ENCODE measurements at regions not wholly inside any gene's neighbourhood (a gene's known extent, or its start where the extent isn't known, plus 50 kb on each side); places are given as distances from the start of the nearest gene placed in this dataset.
"Not testable (repeated sequence)": the region's sequence is repeated elsewhere in the genome, so short reads cannot be mapped to it uniquely, and the experiment has no call there.

DNA sequence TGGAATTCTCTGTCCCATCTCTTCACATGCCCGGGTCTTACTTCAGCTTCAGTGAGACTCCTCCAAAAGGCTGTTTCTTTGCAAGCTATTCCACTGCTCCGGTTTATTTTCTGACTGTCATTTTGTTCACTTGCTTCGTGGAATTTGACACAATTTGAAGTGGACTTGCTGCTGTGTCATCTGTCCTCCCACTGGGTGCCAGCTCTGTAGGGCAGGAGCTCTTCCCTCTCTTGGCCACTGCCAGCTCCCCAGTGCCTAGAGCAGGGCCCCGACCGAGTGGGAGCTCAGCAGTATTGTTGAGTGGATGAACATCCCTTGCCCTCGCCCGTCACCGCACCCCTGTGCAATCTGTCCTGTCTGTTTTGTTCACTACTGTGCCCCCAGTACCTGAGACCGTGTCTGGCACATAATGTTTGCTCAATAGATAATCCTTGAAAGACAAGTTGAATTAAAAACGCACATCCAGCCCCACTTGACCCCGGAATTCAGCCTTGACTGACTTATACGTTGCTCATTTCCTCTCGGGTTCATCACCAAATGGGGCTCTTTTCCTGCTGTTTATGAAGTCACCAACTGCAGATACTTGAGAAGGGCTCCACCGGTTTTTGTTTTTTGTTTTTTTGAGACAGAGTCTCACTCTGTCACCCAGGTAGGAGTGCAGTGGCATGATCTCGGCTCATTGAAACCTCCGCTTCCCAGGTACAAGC is 170.3 kb upstream of the KCNG1 start:
- H3K4me3 ChIP-seq (ENCODE audit: low read depth, low read length), result no peak overlapping the region

DNA sequence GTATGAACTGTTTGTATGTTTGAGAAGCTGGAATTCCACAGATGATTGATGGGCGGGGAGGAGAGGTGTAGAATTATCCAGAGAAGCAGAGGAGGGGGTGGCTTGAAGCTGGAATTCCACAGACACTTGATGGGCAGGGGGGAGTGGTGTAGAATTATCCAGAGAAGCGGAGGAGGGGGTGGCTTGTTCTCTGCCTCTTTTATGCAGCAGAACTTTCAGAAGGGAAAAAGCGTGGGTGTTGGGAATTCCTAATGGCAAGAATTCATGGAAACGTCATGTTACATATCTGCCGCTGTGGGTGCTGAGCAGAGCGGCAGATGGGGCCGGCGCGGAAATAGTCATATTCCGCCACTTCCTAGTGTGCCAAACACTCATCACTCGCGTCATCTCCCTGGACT is 167.9 kb upstream of the KCNG1 start:
- H3K4me3 ChIP-seq (ENCODE audit: low read depth, low read length), result no peak overlapping the region

DNA sequence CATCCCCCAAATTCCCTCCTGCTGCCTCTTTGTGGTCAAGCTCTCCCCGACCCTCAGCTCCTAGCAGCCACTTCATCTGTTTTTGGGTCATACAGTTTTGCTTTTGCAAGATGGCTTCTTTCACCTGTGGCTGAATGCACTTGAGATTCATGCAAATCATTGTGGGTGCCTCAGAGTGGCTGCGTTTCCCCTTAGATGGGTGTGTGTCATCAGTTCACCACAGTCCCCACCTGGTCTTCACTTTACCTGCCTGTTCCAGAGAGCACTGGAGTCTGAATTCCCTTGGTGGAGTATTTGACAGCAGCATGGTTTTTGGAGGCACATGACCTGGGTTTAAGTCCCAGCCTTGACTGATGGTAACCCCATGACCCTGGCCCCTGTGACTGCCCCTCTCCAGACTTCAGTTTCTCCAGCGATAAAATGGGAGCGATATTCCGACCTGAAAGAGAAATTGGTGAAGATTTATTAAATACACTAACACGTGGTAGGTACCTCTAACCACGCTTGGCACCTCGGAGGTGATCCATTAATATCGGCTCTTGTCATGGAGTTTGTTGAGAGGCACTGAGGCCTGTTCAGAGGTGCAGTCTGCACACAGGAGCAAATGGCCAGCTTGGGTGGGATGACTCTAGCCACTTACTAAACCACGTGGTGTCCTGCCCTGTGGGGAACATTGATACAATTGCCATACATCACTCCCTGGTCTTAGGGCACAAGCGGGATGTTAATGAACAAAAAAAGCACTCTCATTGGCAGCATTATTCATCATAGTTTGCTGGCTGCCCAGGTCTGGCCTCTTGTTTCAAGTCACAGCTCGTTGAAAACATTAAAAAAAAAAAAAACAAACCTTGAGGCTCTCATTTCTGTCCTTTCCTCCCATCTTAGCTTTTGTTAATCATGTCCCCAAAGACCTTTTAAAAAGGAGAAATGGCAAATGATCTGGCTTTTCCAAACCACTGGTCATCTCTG is 167.2 kb upstream of the KCNG1 start:
- no peak overlapping the region for H3K4me3 ChIP-seq (ENCODE audit: low read depth, low read length)

DNA sequence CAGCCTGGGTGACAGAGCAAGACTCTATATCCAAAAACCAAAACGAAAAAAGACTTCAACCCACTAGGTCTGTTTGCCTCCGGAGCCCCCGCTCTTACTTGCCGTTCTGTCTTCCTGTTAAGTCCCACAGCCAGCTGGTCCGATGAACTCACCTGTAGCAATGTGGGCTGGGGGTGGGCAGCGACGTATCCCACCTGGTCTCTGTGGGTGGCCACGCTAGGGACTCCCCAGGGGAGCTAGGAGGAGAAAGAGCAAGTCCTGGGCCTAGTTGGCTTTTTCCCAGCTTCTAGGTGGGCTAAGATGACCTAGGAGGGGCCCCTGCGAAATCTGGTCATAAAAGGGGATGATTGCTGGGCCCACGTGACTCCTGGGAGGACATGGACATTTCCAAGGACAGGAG is 166.0 kb upstream of the KCNG1 start:
- H3K4me3 ChIP-seq (ENCODE audit: low read depth, low read length), result no peak overlapping the region

DNA sequence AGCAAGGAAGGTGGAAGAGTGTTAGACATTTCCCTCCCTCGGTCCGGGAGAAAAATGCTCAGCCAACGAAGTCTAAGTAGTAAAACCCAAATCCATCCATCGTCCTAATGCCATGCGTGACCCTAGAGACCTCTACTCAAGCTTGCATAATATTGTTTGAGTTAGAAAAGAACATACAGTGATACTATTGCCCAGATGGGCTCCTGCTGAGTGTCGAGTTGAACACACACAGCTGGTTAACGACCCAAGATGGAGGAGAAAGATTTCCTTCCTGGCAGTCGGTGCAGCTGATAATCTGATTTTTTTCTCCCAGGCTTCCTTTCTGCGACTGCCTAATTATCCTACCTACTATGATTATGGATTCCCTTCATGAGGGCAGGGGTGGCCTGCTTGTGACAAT is 164.4 kb upstream of the KCNG1 start:
- H3K4me3 ChIP-seq (ENCODE audit: low read depth, low read length), result no peak overlapping the region

DNA sequence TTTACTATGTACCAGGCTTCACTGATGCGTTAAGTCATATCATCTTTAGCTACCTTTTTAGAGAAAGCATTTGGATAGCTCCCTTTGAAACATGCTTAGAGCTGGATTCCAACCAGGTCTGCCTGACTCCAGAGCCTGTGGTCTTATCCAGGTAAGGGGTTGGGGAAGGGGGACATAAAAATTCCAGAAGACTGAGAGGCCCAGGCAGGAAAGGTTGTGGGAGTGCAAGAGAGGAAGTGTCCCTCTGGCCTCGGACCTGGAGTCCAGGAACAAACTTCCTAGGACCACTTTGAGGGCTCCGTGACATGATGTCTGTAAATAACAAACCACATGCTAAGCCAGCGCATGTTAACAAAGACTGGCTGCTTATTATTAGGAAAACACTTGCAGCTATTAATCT is 163.0 kb upstream of the KCNG1 start:
- no peak overlapping the region for H3K4me3 ChIP-seq (ENCODE audit: low read depth, low read length)

DNA sequence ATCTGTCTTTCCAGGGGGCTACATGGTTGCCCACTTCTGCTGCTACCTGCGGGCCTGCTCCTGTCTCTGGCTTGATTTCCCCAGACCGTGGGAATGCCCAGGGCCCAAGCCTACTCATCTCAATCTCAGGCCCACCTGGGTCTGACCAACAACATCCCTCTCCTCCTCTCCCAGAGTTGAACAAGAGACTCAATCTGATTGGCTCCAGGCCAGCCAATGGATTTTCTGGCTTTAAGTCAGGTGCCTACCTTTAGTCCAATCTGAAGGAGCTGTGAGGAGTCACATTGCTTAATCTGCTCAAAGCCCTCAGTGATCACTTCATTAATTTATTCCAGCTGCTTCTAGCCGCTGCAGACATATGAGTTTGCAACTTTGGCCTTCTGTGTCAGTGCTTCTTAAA is 162.4 kb upstream of the KCNG1 start:
- no peak overlapping the region for H3K4me3 ChIP-seq (ENCODE audit: low read depth, low read length)

DNA sequence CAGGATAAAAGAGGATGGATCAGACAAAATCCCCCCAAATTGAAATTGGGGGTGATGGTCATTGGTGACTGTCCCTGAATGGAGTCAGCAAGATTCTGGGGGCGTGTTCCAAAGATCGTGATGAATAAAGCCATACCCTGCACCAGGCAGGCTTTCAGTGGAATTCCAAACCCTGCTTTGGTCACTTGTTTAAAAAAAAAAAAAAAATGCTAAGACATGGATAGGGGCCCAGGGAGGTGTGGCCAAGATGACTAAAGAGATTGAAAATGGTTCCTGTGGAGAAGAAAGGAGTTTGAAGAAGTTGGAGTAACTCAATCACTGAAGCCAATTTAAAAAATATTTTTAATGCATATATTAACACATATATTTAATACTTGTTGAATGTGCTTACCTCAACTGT is 161.4 kb upstream of the KCNG1 start:
- no peak overlapping the region for H3K4me3 ChIP-seq (ENCODE audit: low read depth, low read length)

DNA sequence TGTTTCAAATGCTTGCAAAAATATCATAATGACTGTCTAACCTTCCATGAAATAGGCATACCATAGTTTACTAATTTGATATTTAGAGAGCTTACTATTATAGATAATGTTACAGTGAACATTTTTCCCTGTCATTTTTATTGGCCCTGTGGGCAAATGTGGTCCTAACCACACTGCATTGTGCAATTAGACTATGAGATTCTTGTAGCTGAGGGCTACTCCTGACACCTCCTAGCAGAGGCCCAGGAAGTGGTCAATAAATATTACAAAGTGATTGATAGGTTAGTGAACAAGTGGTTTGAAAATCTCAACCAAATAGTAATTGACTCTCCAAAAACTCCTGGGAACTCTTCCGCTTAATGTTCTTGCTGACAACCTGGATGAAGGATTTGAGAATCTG is 160.5 kb upstream of the KCNG1 start:
- H3K4me3 ChIP-seq (ENCODE audit: low read depth, low read length), result no peak overlapping the region

DNA sequence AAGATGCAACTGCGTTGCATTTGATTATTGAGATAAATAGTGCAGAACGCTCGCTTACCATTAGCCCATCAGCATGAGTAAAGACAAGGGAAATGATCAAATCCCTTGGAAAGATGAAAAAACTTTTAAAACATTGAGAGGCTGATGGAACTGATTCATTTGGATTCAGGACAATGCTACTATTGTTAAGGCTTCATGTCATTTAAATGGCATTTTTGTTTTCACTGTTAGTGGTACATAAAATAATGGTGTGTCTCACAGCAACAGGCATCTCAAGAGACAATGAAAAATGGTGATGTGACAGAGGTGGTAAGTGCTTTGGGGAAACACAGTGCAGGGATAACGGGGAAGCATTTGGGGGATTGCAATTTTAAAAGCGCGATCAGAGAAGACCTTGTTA is 159.7 kb upstream of the KCNG1 start:
- H3K4me3 ChIP-seq (ENCODE audit: low read depth, low read length), result no peak overlapping the region

DNA sequence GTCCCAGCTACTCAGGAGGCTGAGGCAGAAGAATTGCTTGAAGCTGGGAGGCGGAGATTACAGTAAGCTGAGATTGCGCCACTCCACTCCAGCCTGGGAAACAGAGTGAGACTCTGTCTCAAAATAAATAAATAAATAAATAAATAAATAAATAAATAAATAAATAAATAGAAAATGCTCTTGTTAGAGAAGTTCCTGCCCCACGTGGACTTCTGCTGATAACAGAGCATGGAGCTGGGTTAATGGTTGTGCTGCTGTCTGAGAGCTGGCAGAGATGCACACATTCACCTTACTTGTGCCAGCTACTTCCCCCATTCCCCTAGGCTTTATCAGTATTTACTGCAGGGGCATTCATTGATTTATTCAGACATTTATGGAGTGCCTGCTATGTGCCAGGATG is 155.2 kb upstream of the KCNG1 start:
- H3K4me3 ChIP-seq (ENCODE audit: low read depth, low read length), result no peak overlapping the region

DNA sequence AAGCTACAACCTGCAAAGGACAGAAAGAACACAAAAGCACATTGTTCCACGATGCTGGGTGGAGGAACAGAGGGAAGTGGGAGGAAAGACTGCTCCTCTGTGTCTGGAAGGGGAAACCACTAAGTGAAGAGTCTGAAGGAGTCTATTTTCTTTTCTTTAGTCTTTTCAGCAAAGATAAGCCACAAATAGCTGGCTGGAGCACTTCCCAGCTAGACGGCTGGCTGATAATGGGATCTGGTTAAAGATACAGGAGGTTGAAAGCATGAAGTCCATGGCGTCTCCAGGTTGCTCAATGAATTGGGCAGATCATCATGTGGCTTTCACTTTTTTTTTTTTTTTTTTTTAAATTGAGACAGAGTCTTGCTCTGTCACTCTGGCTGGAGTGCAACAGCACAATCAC is 154.0 kb upstream of the KCNG1 start:
- H3K4me3 ChIP-seq (ENCODE audit: low read depth, low read length), result no peak overlapping the region

DNA sequence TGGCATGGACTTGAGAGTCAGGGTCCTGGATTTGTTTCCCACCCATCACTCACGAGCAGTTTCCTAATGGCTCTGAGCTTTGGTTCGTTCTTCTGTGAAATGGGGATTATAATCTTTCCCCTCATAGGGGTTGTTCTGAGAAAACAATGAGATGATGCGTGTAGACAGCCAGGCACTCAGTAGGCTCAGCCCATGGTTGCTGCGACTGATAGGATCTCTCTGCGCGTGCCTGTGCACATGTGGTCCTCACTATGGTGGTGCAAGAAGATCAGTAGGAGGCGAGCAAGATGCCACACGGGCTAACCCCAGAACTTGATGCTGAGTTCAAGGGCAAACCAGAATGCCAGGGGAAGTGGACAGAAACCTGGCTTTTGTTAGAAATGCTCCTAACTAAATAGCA is 153.5 kb upstream of the KCNG1 start:
- H3K4me3 ChIP-seq (ENCODE audit: low read depth, low read length), result no peak overlapping the region

DNA sequence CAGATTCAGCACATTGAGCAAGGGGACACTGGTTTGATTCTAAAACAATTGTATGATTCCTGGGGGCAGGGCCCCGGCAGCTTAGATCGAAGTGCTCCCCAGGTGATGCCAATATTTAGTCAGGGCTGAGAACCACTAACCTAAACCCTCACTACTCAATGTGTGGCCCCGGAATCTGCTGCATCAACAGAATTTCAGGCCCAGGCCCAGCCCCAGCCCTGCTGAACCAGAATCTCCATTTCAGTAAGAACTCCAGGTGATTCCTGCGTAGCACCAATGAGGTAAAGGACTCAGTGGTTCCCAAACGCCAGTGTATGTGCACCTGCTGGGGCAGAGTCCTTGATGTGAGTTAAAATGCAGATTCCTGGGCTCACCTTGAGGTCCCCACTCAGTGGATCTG is 152.8 kb upstream of the KCNG1 start:
- H3K4me3 ChIP-seq (ENCODE audit: low read depth, low read length), result no peak overlapping the region

DNA sequence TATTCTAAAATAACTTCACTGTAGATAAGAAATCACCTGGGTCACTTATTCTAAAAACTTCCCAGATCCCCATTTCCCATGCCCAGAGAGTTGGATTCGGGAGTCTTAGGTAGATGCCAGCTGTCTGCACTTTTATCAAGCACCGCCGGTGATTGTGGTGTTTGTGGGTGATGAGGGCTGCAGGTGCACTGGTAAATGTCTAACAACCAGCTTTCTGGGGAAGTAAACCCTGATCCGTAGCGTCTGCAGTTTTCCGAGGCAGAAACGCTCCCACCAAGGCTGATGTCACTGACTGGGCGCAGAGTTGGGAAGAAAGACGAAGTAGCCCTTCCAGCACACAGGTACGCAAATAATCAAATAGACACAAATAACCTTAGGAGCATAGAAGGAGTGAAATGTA is 152.2 kb upstream of the KCNG1 start:
- H3K4me3 ChIP-seq (ENCODE audit: low read depth, low read length), result no peak overlapping the region

DNA sequence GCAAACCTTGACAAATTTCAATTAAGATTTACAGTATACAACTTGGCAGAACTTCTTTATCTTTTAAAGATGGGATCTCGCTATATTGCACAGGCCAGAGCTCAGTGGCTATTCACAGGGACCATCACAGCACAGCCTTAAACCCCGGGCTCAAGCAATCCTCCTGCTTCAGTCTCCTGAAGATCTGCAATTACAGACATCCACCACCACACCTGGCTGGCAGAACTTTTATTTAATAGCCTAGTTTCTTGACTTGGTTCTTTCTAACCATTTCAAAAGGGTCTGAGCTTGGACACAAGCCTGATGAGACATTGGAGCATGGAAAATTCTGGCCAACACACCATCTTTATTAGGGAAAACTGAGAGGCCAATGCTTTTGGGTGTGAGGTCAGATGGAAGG is 151.6 kb upstream of the KCNG1 start:
- no peak overlapping the region for H3K4me3 ChIP-seq (ENCODE audit: low read depth, low read length)

DNA sequence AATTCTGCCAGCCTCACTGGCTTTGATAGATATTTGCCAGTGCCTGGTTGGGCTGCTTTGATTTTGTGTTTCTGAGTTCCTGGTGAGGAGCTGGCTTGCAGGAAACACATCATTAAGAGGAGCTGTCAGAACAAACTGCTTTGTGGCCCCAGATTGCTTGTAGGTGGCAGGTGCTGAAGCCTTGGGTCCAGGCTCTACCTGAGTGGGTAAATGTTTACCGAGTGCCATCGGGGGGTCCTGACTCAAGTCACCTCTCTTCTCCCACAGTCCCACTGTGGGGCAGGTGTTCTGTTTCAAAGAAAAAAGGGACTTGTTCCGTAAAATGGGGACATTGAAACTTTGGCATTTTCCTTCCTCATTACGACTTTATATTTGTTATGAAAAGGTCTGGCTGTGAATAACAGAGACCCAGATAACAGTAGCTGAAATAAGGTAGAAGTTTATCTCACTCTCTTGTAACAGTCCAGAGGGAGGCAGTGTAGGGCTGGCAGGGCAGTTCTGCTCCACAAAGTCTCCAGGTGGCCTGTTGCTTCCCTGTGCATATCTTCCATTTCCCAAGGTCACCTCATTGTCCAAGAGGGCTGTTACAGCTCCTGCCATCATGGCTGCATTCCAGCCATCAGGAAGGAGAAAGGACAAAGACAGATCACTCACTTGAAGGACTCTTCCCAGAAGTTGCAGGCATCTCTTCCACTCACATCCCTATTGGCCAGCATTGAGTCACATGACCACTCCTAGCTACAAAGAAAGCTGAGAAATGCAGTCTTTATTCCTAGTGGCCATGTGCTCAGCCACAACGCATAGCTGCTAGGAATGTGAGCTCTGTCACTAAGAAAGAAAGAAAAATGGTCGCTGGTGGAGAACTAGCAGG is 149.9 kb upstream of the KCNG1 start:
- no peak overlapping the region for H3K4me3 ChIP-seq (ENCODE audit: low read depth, low read length)

DNA sequence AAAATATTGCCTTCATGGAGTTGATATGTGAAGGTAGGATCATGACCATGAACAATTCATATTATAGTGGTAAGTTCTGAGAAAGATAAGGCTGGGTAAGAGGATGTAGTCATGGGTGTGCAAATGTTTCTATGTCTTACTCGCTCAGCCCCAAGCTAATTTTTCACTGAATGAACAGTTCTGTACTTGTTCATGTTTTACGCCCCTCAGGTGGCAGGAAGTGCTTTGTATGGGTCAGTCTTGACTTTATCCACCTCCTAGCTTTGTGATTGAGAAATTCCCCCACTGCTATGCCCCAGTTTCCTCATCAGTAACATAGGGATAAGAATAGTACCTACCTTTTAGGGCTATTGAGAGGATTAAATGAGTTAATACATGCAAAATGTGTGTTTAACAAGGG is 148.2 kb upstream of the KCNG1 start:
- no peak overlapping the region for H3K4me3 ChIP-seq (ENCODE audit: low read depth, low read length)

DNA sequence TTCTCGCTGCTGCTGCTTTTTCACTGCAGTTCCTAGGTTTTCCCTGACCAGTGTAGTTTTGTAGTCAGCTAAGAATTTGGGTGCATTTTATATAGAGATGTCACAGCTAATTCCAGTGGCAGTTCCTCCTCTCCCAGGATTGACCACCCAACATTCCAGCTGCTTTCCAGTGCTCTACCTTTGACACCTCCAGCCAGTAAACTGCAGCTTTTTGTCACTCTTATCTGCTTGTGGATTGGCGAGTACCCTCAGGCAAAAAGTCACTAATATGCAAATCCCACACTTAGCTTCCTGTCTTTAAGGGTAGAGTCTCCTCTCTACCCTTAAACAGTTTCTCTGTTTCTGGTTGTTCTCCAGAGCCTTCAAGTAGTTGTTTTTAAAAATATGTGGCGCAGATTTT is 146.9 kb upstream of the KCNG1 start:
- H3K4me3 ChIP-seq (ENCODE audit: low read depth, low read length), result no peak overlapping the region

DNA sequence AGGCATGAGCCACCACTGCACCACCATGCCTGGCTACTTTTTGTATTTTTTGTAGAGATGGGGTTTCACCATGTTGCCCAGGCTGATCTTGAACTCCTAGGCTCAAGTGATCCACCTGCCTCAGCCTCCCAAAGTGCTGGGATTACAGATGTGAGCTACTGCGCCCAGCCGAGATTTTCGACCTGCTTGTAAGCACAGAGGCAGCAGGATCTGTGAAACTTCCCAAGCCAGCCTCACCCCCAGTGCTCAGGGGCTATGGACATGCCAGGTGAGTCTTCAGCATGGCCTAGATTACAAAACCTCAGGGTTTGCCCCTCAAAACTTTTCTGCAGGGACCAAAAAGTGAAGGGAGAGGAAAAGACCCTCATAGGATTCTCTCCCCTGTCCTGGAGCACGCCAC is 145.0 kb upstream of the KCNG1 start:
- not testable (repeated sequence) for H3K4me3 ChIP-seq (ENCODE audit: low read depth, low read length)

DNA sequence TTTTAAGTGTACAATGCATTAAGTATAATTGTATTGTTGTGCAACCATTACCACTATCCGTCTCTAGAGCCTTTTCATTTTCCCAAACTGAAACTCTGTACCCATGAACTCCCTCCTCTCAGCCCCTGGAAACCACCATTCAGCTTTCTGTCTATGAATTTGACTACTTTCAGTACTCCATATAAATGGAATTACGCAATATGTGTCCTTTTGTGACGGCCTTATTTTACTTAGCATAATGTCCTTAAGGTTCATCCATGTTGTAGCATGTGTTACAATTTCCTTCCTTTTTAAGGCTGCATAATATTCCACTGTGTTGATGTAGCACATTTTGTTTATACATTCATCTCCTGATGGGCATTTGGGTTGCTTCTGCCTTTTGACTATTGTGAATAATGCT is 143.6 kb upstream of the KCNG1 start:
- no peak overlapping the region for H3K4me3 ChIP-seq (ENCODE audit: low read depth, low read length)

Data from iPS-11a (cell line).